ENCODE measurements at regions not wholly inside any gene's neighbourhood (a gene's known extent, or its start where the extent isn't known, plus 50 kb on each side); places are given as distances from the start of the nearest gene placed in this dataset.

GRCh38 chr6:134525190-134525868 lies 207.4 kb upstream of the SGK1 start:
- TF ChIP-seq CTCF (conservative IDR thresholded peaks at IDR 0.05): no peak
- TF ChIP-seq ZFX (IDR thresholded peaks at IDR 0.05): no peak
